ENCODE measurements at regions not wholly inside any gene's neighbourhood (a gene's known extent, or its start where the extent isn't known, plus 50 kb on each side); places are given as distances from the start of the nearest gene placed in this dataset.

DNA sequence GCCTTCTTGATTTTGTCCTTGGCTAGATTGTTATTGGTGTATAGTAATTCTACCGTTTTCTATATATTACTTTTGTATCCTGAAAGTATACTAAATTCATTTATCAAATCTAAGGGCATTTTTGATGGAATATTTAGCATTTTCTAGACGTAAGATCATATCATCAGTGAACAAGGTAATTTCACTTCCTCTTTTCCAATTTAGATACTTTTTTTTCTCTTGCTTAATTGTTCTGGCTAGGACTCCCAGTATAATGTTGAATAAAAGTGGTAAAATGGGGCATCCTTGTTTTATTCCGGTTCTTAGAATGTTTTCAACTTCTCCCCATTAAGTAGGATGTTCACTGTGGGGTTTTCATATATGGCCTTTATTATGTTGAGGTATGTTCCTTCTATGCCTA lies 260.7 kb downstream of the POLR1F start:
- DNase-seq (ENCODE audit: low read depth, low spot score) = no peak

DNA sequence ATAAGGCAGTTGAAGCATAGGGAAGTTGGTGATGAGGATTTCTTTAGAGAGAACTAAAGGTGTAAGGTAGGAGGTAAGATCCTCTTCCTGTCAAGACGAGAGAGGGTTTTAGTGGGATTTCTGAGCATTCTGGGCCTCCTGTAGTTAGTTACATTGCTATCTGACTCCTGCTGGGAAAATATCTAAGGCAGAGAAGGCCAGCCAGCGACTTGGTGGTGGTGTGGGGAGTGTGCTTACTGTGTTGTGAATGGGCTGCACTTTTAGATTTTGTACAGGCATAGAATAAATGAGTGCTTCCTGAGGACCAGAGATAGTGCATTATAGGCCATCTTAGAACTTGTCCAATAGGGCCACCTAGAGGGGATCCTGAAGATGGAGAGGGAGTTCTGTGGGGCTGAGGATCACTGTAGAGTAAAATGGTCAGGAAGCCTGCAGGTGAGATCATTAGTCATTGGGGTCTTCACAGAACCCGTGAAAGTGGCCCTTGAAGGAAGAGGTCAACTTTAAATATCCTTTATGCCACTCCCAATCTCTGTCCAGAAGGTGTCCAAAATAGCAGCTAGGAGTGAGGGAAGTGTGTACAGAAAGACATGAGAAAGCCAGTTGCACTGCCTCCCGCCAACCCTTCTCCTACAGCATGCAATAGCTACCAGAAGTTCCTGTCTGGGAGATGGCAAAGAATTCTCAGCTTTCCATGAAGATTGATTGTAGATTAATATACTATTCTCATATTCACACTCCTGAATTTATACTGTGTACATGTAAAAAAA lies 266.6 kb downstream of the POLR1F start:
- DNase-seq (ENCODE audit: low read depth, low spot score) = peak; percentile 60

DNA sequence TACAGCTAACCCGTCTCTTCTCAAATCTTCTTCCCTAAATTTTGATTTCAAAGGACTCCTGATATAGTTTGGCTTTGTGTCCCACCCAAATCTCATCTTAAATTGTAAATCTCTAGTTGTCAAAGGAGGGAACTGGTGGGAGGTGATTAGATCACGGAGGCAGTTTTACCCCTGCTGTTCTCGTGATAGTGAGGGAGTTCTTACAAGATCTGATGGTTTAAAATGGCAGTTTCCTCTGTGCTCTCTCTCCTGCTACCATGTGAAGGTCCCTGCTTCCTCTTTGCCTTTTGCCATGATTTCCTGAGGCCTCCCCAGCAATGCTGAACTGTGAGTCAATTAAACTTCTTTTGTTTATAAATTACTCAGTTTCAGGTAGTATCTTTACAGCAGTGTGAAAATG lies 269.3 kb downstream of the POLR1F start:
- no peak for DNase-seq (ENCODE audit: low read depth, low spot score)

DNA sequence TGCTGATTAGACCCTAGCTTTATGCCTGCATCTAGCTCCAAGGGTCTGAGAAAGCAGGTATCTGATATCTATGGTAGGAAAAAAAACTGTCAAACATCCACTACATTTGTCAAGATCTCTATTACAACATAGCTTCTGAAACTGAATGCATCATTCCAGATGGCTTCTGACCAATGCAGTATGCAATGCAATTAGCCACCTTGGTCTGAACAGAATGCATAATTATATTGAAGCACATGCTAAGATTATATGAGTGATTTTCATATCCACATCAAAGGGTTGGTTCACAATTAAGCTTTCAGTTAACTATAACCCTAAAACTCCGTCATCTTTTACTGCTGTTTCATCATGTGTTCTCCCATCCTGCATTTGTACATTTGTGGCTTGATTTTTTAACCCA lies 271.4 kb downstream of the POLR1F start:
- no peak for DNase-seq (ENCODE audit: low read depth, low spot score)

DNA sequence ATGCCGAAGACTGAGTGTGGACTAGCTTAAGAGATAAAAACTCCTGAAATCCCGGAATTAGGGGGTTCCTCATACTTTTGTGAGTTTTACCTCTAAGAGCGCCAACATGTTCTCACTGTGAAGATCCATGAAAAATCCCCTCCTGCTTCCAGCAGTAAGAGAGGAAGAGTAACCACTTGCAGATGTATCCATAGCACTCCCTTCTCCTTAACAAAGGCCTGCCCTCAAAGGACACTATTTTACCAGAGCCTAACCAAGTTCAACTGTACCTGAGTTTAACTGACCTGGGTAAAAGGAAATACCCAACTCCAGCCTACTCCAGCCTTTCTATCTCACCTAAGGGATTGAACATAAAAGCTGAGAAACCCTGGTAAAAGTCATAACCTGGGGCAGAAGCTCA lies 280.9 kb downstream of the POLR1F start:
- no peak for DNase-seq (ENCODE audit: low read depth, low spot score)

DNA sequence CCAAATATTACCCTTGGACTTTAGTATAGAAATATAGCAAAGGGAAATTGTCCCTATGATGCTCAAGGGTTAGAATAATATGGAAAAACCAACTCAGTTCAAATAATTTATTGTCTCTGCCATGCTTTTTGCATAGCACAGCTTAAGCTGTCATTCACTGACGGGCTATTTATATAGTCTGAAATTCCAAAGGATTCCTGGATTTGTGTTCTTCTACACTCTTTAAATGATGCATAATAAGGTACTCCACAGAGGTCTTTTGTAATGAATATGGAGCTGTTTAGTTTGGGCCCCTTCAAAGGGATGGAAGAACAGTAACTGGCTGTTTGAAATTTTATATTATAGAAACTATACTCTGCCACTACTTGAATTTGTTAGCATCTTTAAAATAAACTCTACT lies 276.6 kb upstream of the FERD3L start:
- DNase-seq (ENCODE audit: low read depth, low spot score) = no peak

DNA sequence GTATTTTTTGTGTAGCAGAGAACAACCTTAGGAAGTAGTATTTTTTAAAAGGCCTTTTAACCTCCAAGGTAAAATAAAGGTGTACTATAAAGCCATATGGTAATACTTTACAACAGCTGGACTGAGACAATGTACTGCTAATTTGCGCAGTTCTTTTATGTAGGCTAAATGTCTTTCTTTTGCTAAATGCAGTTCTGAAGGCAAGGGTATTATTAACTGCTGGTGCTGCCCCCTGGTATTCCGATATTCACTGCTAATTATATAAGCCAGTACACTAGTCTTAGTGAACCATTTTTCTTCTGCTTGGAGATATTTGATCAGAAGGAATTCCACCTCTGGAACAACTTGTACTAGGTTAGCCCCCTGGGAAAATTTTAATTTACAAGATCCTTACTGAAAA lies 272.0 kb upstream of the FERD3L start:
- DNase-seq (ENCODE audit: low read depth, low spot score) = no peak

DNA sequence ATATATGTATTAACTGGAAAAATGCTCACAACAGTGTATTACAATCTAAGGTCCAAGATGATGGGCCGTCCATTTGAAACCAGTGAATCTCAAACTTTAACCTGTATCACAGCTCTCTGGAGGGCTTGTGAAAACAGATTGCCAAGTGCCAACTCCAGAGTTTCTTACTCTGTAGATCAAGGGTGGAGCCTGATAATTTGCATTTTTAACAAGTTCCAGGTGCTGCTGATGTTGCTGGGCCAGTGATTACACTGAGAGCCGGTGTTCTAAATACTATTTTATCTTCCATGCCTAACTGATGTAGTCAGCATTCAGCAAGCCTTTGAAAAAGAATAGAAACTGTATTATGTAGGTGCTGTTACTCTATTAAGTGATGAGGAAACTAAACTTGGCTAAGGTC lies 269.9 kb upstream of the FERD3L start:
- no peak for DNase-seq (ENCODE audit: low read depth, low spot score)

DNA sequence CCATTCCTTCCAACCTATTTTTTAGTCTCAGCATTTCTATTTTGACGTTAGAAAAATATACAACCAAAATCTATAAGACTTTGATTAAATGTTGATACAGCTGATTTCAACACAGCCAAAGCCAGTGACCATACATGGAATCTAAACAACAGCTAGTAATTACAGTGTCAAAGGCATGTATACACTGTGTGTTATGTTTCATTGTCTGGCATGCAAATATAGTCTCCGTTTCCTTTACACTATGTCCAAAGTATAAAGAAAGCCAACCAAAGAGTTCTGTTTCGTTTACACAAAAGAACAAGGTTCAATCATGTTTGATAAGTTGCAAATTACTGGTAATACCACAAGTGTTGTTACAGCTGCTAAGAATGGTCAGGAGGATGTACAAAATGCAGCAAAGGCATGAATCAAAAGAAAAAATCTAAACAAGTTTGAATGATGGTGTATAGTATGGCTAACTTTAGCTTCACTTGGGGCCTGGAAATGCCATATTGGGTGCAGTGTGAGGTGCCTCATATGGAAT lies 268.3 kb upstream of the FERD3L start:
- DNase-seq (ENCODE audit: low read depth, low spot score) = no peak

DNA sequence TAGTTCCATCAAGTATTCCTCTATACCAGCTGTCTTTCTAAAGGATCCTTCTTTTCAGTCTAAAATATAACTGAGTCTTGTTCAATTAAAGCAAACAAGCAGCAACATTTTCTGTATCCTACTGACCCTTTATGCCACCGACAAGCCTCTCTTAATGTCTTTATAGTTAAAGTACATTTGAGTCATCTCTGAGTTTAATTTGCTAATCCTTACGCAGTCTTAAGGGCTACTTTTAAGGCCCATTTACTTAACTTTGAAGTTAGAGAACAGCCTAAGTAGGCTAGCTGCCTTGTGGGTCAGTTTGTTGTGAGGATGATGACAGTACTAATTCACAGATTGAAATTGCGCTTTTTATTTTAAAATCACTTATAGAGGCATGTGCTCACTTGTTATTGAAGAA lies 265.5 kb upstream of the FERD3L start:
- DNase-seq (ENCODE audit: low read depth, low spot score) = no peak

DNA sequence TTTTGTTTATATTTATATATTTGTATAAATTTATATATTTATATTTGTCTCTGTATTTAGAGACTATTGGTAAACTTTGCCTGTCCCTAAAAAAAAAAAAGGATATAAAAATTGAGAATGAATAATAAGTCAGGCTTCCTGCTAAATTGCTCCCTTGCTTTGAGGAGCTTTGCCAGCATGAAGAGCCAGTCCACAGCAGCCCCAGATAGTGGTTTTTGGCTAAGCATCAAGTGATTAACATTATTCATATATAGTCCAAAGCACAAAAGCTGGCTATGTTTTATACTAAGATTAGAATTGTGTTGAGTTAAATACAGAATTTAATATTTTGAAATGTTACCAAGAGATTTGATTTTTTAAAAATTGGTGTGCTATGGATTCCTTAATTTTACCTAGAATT lies 264.9 kb upstream of the FERD3L start:
- DNase-seq (ENCODE audit: low read depth, low spot score) = no peak

DNA sequence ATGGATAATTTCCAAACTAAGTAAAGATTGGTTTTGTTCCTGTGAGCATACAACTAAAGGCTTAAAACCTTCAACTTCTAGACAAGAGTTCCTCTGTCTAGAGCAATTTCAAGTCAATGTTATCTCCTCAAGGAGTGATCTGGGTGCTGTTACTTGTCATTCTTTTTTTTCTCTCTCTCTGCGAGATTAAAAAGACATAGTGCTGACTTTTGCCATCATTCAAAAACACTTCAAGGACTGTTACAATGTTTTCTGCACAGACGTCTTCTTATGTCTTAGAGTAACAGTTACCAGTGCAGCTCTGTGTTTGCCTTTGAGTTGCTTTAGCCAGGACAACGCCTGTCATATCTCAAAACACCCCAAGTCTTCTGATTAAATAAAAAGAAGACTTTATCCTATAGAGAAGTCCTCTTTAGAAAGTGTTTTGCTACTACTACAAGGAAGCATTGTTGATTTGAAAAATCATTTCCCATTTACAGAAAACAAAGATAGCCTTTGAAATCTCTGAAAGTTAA lies 263.5 kb upstream of the FERD3L start:
- DNase-seq (ENCODE audit: low read depth, low spot score) = no peak

DNA sequence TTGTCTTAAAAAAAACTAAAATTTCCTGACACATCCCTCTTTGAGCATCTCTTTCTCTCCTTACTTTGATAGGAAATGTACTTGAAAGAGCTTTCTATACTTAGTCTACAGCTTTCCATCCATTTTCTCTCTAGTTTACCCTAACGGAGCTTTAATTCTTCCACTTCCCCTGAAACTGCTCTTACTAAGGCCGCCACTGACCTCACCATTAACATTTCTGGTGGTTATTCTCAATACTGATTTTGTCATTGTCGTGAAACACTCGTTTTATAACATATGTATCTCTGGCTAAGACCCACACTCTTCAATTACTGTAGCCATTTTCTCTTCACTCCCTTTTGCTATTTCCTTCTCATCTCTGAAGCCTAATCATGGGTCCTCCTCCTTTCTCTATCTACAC lies 262.0 kb upstream of the FERD3L start:
- DNase-seq (ENCODE audit: low read depth, low spot score) = no peak

DNA sequence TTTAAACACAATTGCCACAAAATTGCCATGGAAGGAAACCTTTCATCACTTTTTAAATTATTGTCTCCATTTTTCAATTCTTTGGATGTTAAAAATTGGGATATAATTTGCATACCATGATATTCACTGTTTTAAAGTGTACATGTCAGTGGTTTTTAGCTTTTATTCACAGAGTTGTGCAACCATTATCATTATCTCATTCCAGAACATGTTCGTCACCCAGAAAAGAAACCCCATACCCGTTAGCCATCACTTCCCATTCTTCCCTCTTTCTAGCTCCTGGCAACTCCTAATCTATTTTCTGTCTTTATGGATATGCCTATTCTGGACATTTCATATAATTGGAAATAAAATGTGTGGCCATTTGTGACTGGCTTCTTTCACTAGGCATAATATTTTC lies 260.3 kb upstream of the FERD3L start:
- peak; percentile 41 for DNase-seq (ENCODE audit: low read depth, low spot score)

DNA sequence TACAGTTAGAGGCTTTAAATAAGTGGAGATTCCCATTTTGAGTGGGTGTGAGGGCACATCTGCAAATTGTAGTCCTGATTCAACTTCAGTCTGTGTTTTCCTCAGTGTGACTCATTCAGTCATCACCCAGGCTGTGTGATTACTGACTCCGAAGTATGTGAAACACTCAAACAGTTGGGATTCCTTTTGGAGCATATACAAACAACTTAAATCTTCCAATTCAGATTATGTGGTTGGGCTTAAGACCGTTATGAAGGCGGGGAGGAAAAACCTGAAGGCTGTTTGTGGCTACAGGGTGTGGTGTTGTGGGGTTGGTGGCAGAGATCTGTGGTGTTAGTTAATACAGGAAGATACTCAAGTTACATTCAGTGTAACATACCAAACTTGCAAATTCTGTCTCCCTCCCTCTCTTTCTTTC lies 259.7 kb upstream of the FERD3L start:
- peak; percentile 95 for DNase-seq (ENCODE audit: low read depth, low spot score)

DNA sequence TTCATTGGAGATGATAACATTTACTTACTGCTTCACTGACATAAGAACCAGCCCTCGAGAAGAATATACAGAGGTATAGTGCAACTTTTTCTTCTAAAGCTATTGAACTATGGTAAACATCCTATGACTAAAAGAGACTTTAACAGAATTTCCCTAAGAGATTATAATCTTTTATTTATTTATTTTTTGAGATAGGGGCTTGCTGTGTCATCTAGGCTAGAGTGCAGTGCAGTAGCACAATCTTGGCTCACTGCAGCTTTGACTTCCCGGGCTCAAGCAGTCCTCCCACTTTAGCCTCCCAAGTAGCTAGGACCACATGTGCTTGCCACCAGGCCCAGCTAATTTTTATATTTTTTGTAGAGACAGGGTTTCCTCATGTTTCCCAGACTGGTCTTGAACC lies 258.5 kb upstream of the FERD3L start:
- DNase-seq (ENCODE audit: low read depth, low spot score) = no peak

DNA sequence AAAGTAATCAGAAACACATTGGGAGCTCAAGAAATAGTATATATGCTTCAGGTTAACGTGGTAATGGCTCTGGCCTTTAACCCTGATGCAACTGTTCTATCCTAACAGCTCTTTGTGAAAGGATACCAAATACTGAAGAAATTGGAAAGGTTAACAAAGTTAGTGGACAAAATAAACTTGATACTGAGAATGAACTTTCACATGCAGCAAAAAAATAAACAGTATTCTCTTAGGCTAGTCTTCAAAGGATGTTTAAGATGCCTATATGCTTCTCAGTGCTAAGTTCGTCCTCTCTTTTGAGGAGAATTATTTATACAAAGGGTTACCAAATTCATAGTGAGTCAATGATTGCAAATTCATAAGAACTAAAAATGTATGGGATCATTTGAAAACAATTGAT lies 256.2 kb upstream of the FERD3L start:
- DNase-seq (ENCODE audit: low read depth, low spot score) = no peak

DNA sequence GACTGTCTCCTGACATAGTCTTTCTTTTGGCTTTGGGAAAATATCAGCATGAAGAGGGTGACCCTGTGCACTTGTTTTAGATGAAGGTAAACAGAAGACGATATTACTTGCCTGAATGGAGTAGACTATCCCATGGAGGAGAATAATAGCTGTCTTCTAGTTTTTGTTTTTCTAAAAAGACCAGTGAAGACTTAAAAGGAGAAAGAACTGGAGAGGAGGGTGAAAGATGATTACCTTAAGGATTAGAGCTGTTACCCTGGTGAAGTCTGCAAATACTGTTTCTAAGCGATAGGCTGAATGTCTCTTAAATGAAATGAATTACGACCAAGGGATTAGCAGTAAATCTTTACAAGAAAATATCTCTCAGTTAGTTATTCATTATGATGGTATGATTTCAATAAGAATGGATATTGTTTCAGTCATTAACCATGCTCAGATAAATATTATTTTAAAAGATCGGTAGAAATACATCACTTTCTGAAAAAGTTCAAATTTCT lies 255.6 kb upstream of the FERD3L start:
- DNase-seq (ENCODE audit: low read depth, low spot score) = no peak

DNA sequence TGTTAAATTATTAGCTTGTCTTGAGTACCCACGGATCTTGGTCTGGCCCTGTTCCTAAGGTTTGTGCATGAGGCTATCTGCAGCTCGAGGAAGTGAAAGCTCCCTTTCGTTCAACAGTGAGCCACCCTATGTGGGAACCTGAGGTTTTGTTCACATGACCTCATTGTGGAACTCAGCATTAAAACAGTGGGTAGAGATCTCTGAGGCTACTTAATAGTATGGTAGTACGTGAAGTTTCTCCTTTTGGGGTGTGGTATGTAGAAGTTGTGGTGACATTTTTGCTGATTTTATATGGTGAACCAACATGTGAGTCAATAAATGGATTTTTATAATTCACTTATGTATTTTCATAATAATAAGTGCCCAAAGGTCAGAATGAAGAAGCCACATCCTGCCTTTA lies 252.7 kb upstream of the FERD3L start:
- DNase-seq (ENCODE audit: low read depth, low spot score) = no peak

DNA sequence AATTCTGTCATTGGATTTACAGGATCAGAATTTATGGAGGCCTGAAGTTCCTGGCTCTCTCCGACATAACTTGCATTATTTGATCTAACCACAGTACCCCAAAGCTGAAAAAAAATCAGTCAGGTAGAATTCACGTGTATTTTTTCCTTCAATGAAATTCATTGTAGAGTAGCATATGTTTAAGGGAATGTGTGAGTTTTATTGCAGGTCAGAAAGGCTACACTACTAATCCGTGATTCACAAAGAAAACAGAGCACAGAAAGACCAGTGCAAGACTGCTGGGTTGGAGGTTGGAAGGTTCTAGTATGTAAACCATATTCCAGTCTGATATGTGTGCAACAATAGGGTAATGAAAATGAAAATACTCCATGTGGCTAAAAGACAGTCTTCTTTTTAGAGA lies 247.0 kb upstream of the FERD3L start:
- DNase-seq (ENCODE audit: low read depth, low spot score) = peak; percentile 60

DNA sequence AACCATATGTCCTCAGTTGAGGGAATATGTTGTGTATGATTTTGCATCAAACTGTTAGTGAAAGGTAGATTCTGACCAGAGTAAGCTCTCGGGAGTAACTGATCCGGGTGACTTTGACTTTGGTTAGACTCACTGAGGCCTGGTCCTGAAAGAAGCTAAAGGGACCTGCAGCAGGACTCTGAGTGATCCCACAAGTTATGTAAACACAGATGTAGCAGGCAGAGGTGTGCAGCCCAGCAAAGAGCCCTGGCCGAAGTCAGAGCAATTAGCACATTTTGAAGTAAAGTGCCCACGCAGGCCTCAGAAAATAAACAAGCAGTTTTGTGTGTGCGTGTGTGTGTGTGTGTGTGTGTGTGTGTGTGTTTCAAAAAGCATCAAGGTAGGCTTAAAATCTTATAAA lies 245.6 kb upstream of the FERD3L start:
- no peak for DNase-seq (ENCODE audit: low read depth, low spot score)

DNA sequence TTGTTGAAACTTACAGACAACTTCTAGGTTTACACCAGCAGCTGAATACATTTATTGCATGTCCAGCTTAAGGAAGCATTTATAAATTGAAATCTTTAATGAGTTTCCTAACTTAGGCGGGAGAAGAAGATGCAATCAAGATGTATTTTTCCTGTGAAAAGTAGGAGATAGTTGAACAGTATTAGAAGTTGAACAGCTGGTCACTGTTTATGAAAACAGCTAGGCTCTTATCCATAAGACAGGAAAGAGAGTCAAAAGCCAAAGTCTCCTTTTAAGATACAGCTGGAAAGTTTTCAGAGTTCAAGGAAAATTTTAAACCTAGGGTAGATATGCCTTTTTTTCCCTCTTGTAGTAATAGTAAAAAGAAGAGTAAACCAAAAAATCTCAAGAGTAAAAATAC lies 236.1 kb upstream of the FERD3L start:
- no peak for DNase-seq (ENCODE audit: low read depth, low spot score)

DNA sequence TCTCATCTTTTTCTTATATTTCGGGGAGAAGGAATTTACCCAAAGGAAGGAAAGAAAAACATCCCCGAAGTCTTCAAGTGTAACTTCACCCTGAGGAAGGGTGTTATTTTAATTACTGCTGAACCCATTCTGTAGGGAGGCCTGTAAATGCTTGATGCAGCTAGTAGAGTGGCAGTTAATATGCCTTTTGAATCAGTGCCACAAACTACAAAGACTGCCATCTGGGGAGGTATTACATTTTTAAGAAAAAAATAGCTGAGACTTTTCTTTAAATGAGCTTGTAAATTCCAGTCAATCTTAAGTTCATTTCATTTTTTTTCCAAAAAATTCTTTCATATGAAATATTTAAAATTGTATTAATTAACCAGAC lies 233.1 kb upstream of the FERD3L start:
- peak; percentile 2 for DNase-seq (ENCODE audit: low read depth, low spot score)
